DMS53 treated with DMSO at 0.1 percent for 48 hours (cell line): ENCODE measurements at regions not wholly inside any gene's neighbourhood (a gene's known extent, or its start where the extent isn't known, plus 50 kb on each side); places are given as distances from the start of the nearest gene placed in this dataset.
"Not testable (repeated sequence)": the region's sequence is repeated elsewhere in the genome, so short reads cannot be mapped to it uniquely, and the experiment has no call there.

Experiments used
- DNase-seq: peaks from one replicate; lab custom pipeline; 2025; ENCODE audit not compliant: unreplicated experiment; lab: John Stamatoyannopoulos, UW

- no peak for DNase-seq
Measured at GRCh38 chr5:158039911-158040347, 181.0 kb upstream of the CLINT1 start.

- DNase-seq: no peak
Measured at GRCh38 chr5:158039441-158039840, 180.5 kb upstream of the CLINT1 start.

GRCh38 chr5:158036983-158037595 is 178.1 kb upstream of the CLINT1 start:
- not testable (repeated sequence) for DNase-seq

- DNase-seq: not testable (repeated sequence)
Measured at GRCh38 chr5:158034586-158034985, 175.6 kb upstream of the CLINT1 start.

DNA sequence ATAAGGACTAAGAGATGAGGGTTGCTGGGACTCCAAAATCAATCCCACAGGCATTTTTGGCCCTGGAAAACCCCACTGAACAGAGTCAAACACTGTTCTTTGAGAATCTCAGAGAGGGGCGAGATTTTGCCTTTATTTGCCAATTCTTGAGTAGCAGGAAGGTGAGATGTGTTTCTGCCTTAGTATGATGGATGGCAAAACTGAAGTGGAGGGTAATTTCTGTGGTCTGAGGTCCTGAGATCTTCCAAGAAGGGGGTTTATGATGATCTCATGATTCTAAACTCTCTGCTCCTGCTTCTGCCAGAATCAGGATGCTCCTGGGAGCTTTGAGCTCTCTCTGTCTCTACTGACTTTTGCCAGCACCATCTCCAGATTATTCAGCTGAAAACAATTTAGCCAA is 174.8 kb upstream of the CLINT1 start:
- DNase-seq: no peak

DNA sequence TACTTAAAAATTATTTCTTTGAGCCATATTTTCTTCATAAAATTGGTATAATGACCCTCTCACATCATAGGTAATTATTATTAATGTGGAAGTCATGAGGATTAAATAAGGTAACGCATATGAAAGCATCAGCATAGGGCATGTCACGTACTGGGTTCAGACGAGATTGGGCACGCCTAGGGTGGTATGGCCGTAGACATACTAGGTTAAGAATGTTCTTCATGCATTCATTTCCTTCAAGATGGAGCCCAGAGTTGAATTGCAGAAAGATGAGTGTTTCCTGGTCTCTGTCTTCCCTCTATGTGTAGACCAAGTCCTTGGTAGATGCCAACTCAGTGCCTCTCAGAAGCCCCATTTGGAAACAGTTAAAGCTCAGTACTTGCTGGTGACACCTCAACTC is 174.1 kb upstream of the CLINT1 start:
- no peak for DNase-seq

DNA sequence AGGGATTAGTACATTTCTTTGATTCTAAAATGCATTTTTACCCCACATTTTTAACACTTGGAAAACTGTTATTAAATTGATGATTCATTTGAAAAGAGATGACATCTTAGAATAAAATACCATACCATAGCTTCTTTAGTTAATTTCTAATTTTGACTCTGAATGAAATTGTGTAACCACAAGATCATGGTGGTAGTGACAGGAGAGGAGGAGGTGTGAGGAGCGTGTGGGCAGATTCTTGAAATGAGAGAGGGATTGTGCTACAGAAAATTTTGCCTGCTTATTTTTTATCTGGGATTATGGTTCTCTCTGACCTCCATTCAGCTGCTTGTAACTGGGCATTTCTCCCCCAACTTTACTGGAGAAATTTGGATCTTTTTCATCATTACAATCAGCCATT is 173.3 kb upstream of the CLINT1 start:
- no peak for DNase-seq

DNA sequence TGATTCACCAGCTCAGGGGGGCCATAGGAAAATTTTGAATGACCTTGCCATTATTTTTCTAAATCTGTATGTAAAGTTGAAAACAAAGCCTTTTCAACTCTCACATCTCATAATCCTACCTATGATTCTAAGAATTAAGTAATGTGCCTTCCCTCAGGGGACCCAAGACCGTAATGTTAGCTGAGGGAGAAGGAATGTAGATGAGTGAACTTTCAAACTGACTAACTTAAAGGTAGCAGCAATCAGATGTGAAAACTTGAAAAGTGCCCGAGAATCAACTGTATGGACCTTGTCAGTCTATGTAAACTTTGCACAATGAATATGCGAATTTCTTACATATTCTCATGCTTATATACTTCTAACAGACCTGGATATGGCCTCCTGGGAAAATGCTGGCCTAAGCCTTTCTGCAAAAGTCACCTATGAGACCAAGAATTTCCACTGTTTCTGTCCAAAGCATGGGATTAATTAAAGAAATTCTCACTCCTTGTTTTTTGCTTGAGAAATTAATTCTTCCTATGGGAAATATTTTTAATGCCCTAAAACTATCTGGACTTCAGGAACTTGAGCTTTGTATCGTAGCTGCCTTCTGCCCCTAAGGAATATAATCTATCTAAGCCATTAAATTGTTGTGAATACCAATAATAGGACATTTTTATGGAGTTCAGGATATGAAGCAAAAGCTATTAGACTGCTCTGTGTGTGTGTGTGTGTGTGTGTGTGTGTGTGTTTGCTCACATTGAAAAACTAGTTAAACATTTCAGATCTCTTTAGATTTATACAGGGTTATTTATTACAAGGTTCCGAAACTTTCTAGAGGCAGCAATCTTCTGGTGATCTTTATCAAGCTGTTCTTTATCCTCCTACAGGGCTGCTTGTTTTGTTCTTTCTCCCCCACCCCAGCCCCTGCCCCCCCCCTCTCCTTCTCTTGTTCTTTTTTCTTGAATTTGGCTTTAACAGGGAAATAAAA is 169.1 kb upstream of the CLINT1 start:
- DNase-seq: no peak

DNA sequence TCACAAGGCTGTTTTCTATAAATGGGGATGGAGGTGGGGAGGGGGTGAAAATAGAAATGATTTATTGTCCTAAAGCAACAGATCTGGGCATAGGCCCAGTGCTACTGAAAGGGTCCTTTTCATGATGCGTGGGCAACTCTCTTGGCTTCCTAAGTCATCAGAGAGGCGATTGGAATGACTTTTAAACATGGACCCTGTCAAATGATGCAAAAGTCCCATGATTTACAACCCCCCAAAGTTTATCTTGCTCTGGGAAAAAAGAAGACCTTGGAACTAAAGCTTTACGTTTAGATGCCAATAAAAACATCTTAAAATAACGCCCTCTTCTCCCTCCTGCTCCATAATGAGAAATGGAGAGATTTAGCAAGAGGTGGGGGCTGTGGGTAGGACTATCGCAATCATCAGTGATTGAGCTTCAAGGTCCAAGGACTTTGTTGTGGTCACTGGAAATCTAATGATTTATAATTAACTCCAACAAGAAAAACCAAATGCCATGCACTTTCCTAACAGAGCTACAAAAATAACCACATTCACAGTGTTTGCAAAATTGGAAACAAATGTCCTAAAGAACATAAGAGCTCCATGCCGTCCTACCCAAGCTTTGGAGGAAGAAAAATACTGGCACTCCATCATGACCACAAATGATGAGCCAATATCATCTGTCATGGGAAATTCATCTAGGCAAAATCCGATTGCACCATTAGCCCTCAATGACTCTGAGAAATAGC is 167.5 kb upstream of the CLINT1 start:
- no peak for DNase-seq

GRCh38 chr5:158023266-158023665 is 164.3 kb upstream of the CLINT1 start:
- no peak for DNase-seq

DNA sequence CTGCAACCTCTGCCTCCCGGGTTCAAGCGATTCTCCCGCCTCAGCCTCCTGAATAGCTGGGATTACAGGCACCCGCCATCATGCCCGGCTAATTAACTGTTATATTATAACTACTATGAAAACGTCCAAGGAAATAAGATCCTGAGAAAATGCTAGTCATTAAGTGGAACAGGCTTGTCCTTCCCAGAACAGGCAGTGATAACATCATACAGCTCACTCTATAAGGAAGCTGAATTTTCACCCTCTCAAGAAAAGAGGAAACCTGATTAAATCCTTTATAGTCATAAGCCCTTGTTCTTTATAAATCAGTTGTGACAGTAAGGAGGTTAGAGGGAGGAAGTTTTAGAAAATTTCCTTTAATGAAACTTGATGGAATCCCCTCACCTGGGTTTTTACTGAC is 163.9 kb upstream of the CLINT1 start:
- no peak for DNase-seq

DNA sequence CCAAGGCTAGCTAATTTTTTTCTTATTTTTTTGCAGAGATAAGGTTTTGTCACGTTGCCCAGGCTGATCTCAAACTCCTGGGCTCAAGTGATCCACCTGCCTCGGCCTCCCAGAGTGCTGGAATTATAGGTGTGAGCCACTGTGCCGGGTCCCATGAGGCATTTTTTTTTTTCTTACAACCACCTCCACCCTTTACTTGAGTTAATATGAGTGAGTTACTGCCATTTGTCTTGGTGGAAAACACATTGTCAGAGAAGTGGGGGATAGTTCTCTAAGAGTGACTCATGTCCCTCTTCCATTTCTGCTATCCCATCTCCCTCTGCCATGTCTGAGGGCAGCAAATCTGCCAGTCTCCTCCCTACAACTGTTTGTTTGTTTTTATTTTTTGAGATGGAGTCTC is 163.4 kb upstream of the CLINT1 start:
- DNase-seq: no peak

DNA sequence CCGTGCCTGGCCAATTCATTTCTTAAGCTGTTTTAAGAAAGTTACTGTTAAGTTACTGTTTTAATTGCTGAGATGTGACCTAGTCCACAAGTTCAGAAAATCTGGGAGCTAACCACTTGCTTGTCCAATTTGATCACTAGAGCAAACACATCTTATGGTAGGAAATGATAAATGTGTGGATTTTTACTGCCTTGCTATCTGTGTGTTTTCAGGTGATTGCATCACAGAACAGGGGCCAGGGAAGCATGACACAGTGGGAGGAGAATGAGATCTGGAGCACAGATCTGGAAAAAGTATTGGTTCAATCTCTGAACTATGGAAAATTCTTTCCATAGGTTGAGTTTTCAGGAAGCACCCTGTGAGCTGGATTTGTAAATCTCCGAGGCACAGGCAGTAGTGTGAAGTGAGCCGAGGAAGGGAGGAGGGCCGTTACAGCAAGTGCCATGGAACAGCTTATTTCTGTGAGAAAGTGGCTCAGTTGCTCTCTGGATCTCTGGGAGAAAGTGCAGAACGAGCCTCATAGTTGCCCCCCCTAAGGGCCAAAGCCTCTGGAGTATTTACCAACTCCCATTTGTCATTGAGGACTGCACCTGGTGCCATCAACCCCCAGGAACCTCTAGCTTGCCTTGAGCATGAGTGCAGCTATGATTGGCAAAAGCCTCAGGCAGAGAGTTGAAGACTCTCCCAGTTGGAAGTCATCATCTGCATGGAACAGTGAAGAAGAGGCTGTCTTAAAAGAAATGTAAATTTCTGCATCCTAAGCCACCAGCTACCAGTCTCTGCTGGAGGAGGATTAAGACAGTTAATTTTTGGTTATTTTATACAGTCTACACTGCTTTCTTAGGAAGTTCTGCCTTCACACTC is 161.8 kb upstream of the CLINT1 start:
- DNase-seq: no peak

DNA sequence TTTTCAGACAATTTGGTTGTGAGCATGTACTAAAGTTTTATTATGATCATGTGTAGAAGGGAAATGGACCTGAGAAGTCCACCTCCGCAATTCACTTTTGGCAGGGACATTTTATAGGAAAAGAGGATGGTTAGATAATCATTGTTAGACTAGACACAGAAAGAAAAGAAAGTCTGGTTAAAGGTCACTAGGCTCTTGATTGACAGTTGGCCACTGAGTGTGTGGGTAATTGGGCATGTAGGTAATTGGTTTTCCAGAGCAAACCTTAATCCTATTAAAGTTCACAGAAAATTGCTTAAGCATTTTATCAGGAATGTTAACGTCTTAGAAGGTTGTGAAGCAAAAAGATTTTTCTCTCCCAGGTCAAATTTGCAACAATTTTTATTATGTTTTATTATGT is 158.5 kb upstream of the CLINT1 start:
- DNase-seq: no peak

GRCh38 chr5:158014372-158014771 is 155.4 kb upstream of the CLINT1 start:
- DNase-seq: no peak

- peak; percentile 25 for DNase-seq
Measured at GRCh38 chr5:158013939-158014338, 155.0 kb upstream of the CLINT1 start.

GRCh38 chr5:158013303-158013702 is 154.4 kb upstream of the CLINT1 start:
- DNase-seq: no peak

GRCh38 chr5:158011422-158011821 is 152.5 kb upstream of the CLINT1 start:
- DNase-seq: no peak

DNA sequence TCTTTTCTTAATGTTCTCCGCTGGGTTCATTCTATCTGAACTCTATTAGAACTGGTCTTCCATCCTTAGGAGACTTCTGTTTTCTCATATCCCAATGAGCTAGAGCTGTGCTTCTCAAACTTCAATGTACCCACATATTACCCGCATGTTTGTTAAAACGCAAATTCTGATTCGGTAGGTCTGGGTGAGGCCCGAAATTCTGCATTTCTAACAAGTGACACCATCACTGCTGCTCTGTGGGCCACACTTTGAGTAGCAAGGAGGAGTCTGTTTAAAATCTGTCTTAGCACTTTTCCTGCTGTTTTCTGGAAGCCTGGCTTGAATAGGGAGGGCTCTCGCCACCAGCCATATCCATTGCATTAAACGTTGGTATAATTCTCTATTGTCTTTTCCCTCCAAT is 151.9 kb upstream of the CLINT1 start:
- DNase-seq: no peak

DNA sequence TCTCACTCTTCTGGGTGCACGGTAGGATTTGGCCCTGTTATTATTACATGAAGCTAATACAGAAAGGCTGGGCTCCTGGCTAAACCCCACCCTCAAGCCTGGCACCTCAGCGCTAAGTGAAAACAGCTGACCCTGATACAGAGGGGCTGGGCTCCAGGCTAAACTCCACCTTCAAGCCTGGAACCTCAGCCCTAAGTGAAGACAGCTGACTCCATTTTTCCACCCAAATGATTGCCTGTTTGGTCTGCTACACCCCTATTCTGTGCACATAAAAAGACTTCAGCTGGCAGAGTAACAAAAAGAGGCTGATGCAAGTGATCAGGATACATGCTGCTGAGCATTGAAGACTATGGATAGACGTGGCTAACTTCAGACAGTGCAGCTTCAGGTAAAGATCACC is 148.4 kb upstream of the CLINT1 start:
- no peak for DNase-seq

- DNase-seq: no peak
Measured at GRCh38 chr5:157999696-158000095, 140.8 kb upstream of the CLINT1 start.
